PC-9 (cell line): ENCODE measurements at regions not wholly inside any gene's neighbourhood (a gene's known extent, or its start where the extent isn't known, plus 50 kb on each side); places are given as distances from the start of the nearest gene placed in this dataset.

Experiments used
- BruUV-seq: library from RNA; stranded (reverse); fragments of 400-500 nt; replicated peaks from 2 replicates; lab custom pipeline; 2021; lab: Mats Ljungman, UMichigan
- CTCF ChIA-PET: fragments of 300-600 bp; sonication (Branson Sonifier 250); formaldehyde crosslinking; loops from one replicate; lab custom pipeline; 2022; ENCODE audit warnings: antibody characterized with exemption; lab: Charles Lee
- POLR2A ChIA-PET: fragments of 300-600 bp; sonication (Branson Sonifier 250); formaldehyde crosslinking; loops from one replicate; lab custom pipeline; 2022; ENCODE audit warnings: antibody characterized with exemption; ENCODE audit not compliant: unreplicated experiment; lab: Charles Lee
- DNase-seq, 2 experiments: peaks; one replicate each; pipeline versions ENCODE4 v3.0.0 to v3.0.0-alpha.2; 2015 to 2022; ENCODE audit warnings: mixed read lengths in 1 of 2
- H2AFZ ChIP-seq: fragments of 200-600 bp; sonication (generic); 2 replicates; pipeline ENCODE4 v1.8.1; 2017; ENCODE audit warnings: antibody characterized with exemption
- H3F3A ChIP-seq: fragments of 200-600 bp; sonication (generic); 2 replicates; pipeline ENCODE4 v1.8.1; 2017; ENCODE audit warnings: antibody characterized with exemption, mild to moderate bottlenecking, low read depth; ENCODE audit not compliant: insufficient read depth
- H3K27ac ChIP-seq: fragments of 200-600 bp; sonication (generic); 2 replicates; pipeline ENCODE4 v1.6.1; 2016; ENCODE audit warnings: mixed run types
- H3K27me3 ChIP-seq: fragments of 200-600 bp; sonication (generic); 2 replicates; pipeline ENCODE4 v1.6.1; 2016; ENCODE audit warnings: low read depth, mixed run types; ENCODE audit not compliant: insufficient read depth
- H3K36me3 ChIP-seq: fragments of 200-600 bp; sonication (generic); 2 replicates; pipeline ENCODE4 v1.6.1; 2016; ENCODE audit warnings: low read depth, mixed run types
- H3K4me1 ChIP-seq: fragments of 200-600 bp; sonication (generic); replicated peaks from 2 replicates; pipeline ENCODE4 v1.6.1; 2016; ENCODE audit warnings: mixed run types; ENCODE audit not compliant: insufficient read depth
- H3K4me2 ChIP-seq: fragments of 200-600 bp; sonication (generic); 2 replicates; pipeline ENCODE4 v1.6.1; 2017; ENCODE audit warnings: mixed run types
- H3K4me3 ChIP-seq: fragments of 200-600 bp; sonication (generic); 2 replicates; pipeline ENCODE4 v1.6.1; 2016; ENCODE audit warnings: mixed run types
- H3K79me2 ChIP-seq: fragments of 200-600 bp; sonication (generic); 2 replicates; pipeline ENCODE4 v1.6.1; 2017; ENCODE audit warnings: low read depth, mixed run types
- H3K9me2 ChIP-seq: fragments of 200-600 bp; sonication (generic); 2 replicates; pipeline ENCODE4 v1.8.1; 2017; ENCODE audit warnings: mild to moderate bottlenecking; ENCODE audit not compliant: insufficient read depth
- H3K9me3 ChIP-seq: fragments of 200-600 bp; sonication (generic); 2 replicates; pipeline ENCODE4 v1.8.1; 2016; ENCODE audit warnings: low read depth; ENCODE audit not compliant: insufficient read depth
- H4K20me1 ChIP-seq: fragments of 200-600 bp; sonication (generic); 2 replicates; pipeline ENCODE4 v1.8.1; 2017; ENCODE audit not compliant: insufficient read depth
- CTCF ChIP-seq: fragments of 200-600 bp; sonication (generic); conservative IDR thresholded peaks from 2 replicates; pipeline ENCODE4 v1.6.1; 2017; ENCODE audit warnings: mixed run types, antibody characterized with exemption, mild to moderate bottlenecking, moderate library complexity
- EZH2 ChIP-seq: fragments of 200-600 bp; sonication (generic); IDR thresholded peaks from 2 replicates; pipeline ENCODE4 v1.8.0; 2017; ENCODE audit warnings: antibody characterized with exemption, low read depth
- intact Hi-C: fragments of 100-400 bp; cut with micrococcal nuclease; formaldehyde crosslinking; loops from one replicate; pipeline ENCODE4 v1.10.0; 2022; ENCODE audit not compliant: unreplicated experiment

GRCh38 chr22:48899523-48900326, 927.9 kb downstream of the BRD1 start:
- CTCF ChIA-PET, result no interaction called here
- no TSS peak for BruUV-seq

GRCh38 chr22:48898524-48899250, 929.0 kb downstream of the BRD1 start:
- intact Hi-C loops, result no loop called here
- POLR2A ChIA-PET, result no interaction called here

More at GRCh38 chr22:48899523-48900326, 927.9 kb downstream of the BRD1 start:
- intact Hi-C loops, result no loop called here
- POLR2A ChIA-PET, result no interaction called here
- no peaks in the 10 kb centered on the region for H3K36me3 ChIP-seq
- H3K79me2 ChIP-seq, result no peaks in the 10 kb centered on the region
- H2AFZ ChIP-seq, result no peak overlapping the region
- H3K27me3 ChIP-seq, result peaks cover 98% of the 10 kb centered on the region
- H3K4me3 ChIP-seq, result no peak overlapping the region
- no peak overlapping the region for H3K4me2 ChIP-seq
- no peaks in the 10 kb centered on the region for H3K9me2 ChIP-seq
- DNase-seq, result no peak
- TF ChIP-seq EZH2, result no peak
- no peak overlapping the region for H3K27ac ChIP-seq
- H3F3A ChIP-seq, result no peaks in the 10 kb centered on the region
- H3K4me1 ChIP-seq, result no peaks in the 10 kb centered on the region
- H3K9me3 ChIP-seq, result no peaks in the 10 kb centered on the region
- peaks cover 3% of the 10 kb centered on the region; the same call in 1 of the 2 replicates for H4K20me1 ChIP-seq

GRCh38 chr22:48897645-48898370, 929.9 kb downstream of the BRD1 start:
- Histone ChIP-seq H3F3A (no peaks in the 10 kb centered on the region), H3K79me2 (no peaks in the 10 kb centered on the region), H3K4me2 (no peak overlapping the region), H3K4me1 (no peaks in the 10 kb centered on the region), H3K27me3 (peaks cover 98% of the 10 kb centered on the region), H2AFZ (no peak overlapping the region), H3K4me3 (no peak overlapping the region), H3K9me3 (no peaks in the 10 kb centered on the region), H3K36me3 (no peaks in the 10 kb centered on the region), H3K9me2 (no peaks in the 10 kb centered on the region), H3K27ac (no peak overlapping the region), H4K20me1 (peaks cover 3% of the 10 kb centered on the region; the same call in 1 of the 2 replicates)
- ChIA-PET CTCF (no interaction called here), POLR2A (no interaction called here)
- no TSS peak for BruUV-seq
- TF ChIP-seq CTCF (no peak), EZH2 (no peak)
- DNase-seq, result no peak
- intact Hi-C loops, result no loop called here

More at GRCh38 chr22:48898524-48899250, 929.0 kb downstream of the BRD1 start:
- no peaks in the 10 kb centered on the region for H3K4me1 ChIP-seq
- TF ChIP-seq CTCF (no peak), EZH2 (no peak)
- H3K27ac ChIP-seq, result no peak overlapping the region
- no peak overlapping the region for H3K4me3 ChIP-seq
- H3K9me2 ChIP-seq, result no peaks in the 10 kb centered on the region
- H3F3A ChIP-seq, result no peaks in the 10 kb centered on the region
- H3K79me2 ChIP-seq, result no peaks in the 10 kb centered on the region
- H3K4me2 ChIP-seq, result no peak overlapping the region
- peaks cover 3% of the 10 kb centered on the region; the same call in 1 of the 2 replicates for H4K20me1 ChIP-seq
- H2AFZ ChIP-seq, result no peak overlapping the region
- DNase-seq, result no peak
- peaks cover 98% of the 10 kb centered on the region for H3K27me3 ChIP-seq
- CTCF ChIA-PET, result no interaction called here
- BruUV-seq, result no TSS peak
- H3K36me3 ChIP-seq, result no peaks in the 10 kb centered on the region
- H3K9me3 ChIP-seq, result no peaks in the 10 kb centered on the region
